GM19324 (cell line): ENCODE measurements at regions not wholly inside any gene's neighbourhood (a gene's known extent, or its start where the extent isn't known, plus 50 kb on each side); places are given as distances from the start of the nearest gene placed in this dataset.

Experiments
- ATAC-seq: cut with Tn5 transposase; IDR thresholded peaks from one replicate; pipeline ENCODE4 v1.9.1; 2021; ENCODE audit warnings: mild to moderate bottlenecking, moderate library complexity; ENCODE audit not compliant: unreplicated experiment, low FRiP score

DNA sequence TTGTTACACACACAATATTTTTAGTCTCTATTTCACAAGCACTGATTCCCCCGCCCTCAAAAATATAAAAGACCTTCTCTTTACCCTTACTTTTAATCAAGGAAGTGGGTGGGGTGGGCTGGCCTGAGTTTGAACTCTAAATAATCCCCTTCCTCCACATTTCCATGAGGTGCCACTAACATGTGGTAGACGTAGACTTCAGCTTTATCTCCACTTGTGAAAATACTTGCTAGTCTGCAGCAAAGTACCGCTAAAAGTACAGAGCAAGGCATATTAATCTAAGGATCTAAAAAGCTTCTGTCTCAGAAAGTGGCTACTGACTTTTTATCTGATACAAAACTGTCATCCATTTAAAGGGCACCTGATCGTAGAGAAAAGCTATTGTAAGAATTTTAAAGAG, 739.6 kb upstream of the SLC10A2 start:
- no peak for ATAC-seq

- no peak for ATAC-seq
These were observed 737.1 kb upstream of the SLC10A2 start for GRCh38 chr13:103803349-103803748.

DNA sequence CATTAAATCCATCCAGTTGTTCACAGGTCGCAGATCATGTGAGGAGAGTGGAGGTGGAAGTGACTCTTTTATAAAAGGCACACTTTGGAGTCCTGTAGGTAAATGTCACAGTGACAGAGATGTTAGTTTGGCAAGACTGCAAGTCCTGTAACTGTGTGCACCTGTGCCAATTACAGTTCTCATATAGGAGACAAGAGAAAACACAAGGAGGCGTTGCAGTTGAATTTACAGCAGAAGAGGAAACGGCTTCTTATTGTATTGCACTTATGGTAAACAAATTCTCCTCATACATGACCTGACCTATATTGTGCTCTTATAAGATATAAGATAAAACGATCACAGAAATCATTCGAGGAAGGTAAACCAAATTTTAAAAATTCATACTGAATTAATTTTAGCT, 732.8 kb upstream of the SLC10A2 start:
- no peak for ATAC-seq

- ATAC-seq = no peak
These were observed 729.8 kb upstream of the SLC10A2 start for GRCh38 chr13:103795892-103796478.

DNA sequence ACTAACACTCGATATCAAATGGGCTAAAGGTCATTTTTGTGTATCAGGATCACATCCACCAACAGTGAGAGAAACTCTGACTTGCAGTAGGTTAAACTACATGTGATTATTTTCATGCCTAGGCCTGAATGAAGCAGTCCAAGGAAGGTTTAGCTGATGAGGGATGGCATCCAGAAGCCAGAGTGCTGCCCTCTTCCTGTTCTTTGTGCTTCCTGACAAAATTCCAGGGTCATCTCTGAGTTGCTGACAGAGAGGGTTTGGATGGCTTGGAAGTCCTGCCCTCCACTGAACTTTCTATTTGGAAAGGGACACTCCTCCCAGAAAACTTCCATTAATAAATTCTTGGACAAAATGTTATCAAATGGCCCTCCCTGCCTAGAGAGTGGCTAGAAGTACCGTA, 728.3 kb upstream of the SLC10A2 start:
- ATAC-seq = no peak

- no peak for ATAC-seq
These were observed 721.9 kb upstream of the SLC10A2 start for GRCh38 chr13:103788061-103788652.

GRCh38 chr13:103772576-103772975, 706.4 kb upstream of the SLC10A2 start:
- no peak for ATAC-seq

GRCh38 chr13:103762523-103762922, 696.3 kb upstream of the SLC10A2 start:
- ATAC-seq = no peak

DNA sequence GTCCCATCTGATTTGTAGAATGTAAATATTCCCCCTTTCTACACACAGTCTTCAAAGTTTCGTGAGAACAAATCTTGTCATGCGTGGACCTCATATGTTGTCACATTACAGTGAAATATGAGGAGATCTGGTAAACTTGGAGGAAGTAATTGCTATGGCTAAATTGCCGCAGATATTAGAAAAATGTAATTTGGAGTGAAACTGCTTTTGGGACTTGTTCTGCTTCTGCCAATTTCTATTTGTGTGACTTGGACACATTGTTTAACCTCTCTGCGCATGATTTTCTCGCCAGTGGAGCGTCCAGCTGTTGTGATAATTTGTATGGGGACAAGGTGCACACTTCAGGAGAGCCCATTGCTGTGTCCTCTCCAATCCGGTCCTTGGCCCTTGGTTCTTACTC, 693.1 kb upstream of the SLC10A2 start:
- no peak for ATAC-seq

DNA sequence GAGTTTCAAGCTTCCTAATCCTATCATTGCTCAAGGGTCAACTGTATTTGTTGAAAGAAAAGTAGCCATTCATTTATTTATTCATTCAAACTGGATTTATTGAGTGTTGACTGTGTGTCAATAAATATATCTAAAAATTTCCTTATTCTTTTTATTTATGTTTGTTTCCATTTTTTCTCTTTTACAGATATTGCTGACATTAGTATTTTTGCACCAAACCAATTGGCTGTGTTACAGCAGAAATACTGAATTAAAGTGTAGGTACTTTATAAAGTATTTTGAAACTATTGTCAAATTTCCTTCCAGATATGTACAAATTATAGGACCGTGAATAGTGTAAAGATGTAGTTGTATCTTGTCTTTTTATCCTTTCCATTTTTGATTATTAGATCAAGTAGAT, 692.0 kb upstream of the SLC10A2 start:
- ATAC-seq = no peak

GRCh38 chr13:103757361-103757760, 691.1 kb upstream of the SLC10A2 start:
- no peak for ATAC-seq

DNA sequence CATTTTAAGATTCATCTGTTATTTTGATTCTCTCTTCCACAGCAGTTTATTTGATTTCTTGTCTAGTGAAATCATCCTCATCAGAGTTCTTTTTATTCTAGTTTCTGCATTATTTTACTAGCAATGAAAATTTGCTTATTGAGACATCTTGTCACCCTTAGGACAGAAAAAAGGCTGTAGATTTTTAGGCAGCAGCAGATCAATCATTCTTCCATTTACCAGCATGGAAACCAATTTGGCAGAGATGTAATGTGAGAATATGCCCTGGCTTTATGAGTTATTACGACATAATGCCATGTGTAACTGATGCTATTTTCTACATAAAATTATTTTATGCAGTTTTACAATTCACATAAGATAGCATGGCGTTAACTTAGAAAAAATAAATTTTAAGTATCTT, 688.6 kb upstream of the SLC10A2 start:
- ATAC-seq = no peak

DNA sequence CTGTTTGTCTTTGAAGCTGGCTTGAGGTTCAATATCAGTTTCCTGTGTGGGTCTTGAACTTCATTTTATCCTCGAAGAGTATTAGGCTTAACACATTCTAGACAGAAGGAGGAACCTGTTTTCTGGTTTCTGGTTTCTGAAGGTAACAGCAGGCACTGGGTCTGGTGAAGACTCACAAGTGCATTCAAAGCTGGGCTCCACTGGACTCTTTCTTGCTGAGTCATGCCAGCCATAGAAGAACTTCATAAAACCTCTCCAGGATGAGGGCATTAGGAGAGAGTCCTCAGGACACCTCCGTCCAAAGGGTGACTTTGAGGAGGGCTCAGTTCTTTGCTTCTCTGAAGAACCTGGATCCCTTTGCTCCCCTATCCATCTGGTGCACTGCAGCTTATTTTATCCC, 668.6 kb upstream of the SLC10A2 start:
- no peak for ATAC-seq

DNA sequence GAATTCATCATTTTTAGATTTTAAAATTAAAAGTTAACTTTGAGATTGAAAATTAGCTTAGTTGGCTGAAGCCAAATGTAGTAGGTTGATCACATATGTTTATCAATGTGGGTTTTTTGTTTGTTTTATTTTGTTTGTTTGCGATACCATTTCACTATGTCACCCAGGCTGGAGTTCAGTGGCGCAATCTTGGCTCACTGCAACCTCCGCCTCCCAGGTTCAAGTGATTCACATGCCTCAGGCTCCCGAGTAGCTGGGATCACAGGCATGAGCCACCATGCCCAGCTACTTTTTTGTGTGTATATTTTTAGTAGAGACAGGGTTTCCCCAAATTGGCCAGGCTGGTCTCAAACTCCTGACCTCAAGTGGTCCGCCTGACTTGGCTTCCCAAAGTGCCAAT, 665.7 kb upstream of the SLC10A2 start:
- ATAC-seq = no peak

GRCh38 chr13:103730407-103730806, 664.2 kb upstream of the SLC10A2 start:
- ATAC-seq = no peak

GRCh38 chr13:103726808-103727207, 660.6 kb upstream of the SLC10A2 start:
- ATAC-seq = no peak

DNA sequence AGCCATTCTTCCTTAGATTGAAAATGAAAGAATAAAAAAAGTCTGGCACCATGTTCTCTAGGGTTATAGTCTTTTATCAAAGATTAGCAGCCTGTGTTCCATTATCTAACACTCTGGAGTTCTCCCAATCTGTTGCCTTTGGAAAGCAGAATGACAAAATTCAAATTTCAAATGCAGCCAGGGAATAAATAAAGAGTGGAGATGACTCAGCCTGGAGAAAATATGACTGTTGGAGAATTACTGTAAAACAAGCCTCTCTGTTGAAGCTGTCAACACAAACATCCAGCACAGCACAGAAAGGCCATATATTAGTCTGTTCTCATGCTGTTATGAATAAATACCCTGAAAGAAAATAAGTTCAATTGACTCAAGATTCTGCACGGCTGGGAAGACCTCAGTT, 650.5 kb upstream of the SLC10A2 start:
- ATAC-seq = no peak

- no peak for ATAC-seq
These were observed 649.1 kb upstream of the SLC10A2 start for GRCh38 chr13:103715335-103715734.

- no peak for ATAC-seq
These were observed 637.0 kb upstream of the SLC10A2 start for GRCh38 chr13:103703246-103703645.

GRCh38 chr13:103698000-103698399, 631.8 kb upstream of the SLC10A2 start:
- ATAC-seq = no peak

- no peak for ATAC-seq
These were observed 629.1 kb upstream of the SLC10A2 start for GRCh38 chr13:103695320-103695719.

DNA sequence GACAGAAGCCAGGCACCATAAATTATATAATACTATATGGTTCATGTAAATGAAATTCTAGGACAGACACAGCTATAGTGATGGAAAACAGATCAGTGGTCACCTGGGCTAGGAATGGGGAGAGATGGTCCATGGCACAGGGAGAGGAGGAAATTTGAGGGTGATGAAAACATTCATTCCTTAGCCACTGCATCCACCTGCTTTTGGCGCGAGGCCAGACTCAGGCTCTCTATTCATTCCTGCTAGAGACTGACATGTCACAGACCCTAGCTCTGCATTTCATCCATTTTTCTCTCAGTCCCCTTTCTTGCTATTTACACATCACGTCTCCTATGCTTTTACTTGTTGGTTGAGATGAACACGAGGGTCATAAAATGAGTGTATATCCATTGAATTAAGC, 628.3 kb upstream of the SLC10A2 start:
- ATAC-seq = no peak

DNA sequence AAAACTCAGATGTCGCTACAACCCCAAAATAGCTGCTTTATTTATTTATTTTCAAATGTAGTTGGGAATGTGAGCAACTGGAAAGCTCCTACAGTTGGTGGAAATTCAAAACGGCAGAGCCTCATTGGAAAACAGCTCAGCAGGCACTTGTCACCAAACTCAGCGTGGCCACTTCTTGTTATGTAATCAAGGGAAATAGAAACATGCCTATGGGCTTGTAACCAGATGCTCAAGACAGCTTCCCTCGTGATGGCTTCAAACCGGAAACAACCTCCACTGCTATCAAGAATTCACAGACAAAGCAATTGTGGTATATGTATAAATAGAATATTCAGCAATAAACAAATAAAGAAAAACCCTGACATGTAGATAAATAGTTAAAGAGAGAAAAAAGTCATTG, 627.8 kb upstream of the SLC10A2 start:
- no peak for ATAC-seq
